ENCODE measurements at regions not wholly inside any gene's neighbourhood (a gene's known extent, or its start where the extent isn't known, plus 50 kb on each side); places are given as distances from the start of the nearest gene placed in this dataset.

DNA sequence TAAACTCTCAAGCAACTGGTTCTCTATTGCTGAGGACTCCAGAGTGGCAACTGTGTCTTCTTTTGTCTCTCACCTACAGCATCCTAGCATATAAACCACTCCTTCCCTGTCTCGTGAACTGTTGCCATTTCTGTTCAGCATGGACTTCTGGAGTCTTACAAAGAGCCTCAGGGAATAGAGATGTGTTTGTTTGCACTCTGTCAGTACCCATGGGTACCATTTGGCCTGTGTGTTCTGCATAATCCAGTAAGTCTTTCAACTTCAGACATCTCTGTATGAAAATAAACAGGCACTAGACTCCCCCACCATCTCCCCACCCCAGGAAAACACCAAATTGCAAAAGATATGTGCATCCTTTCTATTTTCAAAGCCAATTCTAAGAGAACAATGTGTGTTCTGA is 1351.6 kb upstream of the PABPC4L start:
- H3K27me3 ChIP-seq (ENCODE audit: control insufficient read depth in 3 of 3, insufficient read depth in 3 of 3, low read length in 2 of 3) = no peaks in the 10 kb centered on the region
- 62 to 74% methylated on average over 1 of the region's 1 CpG for WGBS, 2 donors
- H3K4me3 ChIP-seq = no peak overlapping the region
- H3K9ac ChIP-seq (ENCODE audit: insufficient read depth in 1 of 2, low read length in 2 of 2) = no peak overlapping the region
- TF ChIP-seq, protein P1, sequence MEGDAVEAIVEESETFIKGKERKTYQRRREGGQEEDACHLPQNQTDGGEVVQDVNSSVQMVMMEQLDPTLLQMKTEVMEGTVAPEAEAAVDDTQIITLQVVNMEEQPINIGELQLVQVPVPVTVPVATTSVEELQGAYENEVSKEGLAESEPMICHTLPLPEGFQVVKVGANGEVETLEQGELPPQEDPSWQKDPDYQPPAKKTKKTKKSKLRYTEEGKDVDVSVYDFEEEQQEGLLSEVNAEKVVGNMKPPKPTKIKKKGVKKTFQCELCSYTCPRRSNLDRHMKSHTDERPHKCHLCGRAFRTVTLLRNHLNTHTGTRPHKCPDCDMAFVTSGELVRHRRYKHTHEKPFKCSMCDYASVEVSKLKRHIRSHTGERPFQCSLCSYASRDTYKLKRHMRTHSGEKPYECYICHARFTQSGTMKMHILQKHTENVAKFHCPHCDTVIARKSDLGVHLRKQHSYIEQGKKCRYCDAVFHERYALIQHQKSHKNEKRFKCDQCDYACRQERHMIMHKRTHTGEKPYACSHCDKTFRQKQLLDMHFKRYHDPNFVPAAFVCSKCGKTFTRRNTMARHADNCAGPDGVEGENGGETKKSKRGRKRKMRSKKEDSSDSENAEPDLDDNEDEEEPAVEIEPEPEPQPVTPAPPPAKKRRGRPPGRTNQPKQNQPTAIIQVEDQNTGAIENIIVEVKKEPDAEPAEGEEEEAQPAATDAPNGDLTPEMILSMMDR (IDR thresholded peaks at IDR 0.05; ENCODE audit: control extremely low read depth, extremely low read depth) = no peak
- H3K36me3 ChIP-seq (ENCODE audit: control insufficient read depth in 4 of 4, insufficient read depth in 4 of 4, low read length in 4 of 4) = no peaks in the 10 kb centered on the region
- H3K9me3 ChIP-seq (ENCODE audit: control insufficient read depth in 4 of 4, insufficient read depth in 3 of 4, low read length in 3 of 4) = no peaks in the 10 kb centered on the region
- no peak overlapping the region for H3K27ac ChIP-seq (ENCODE audit: low read depth in 1 of 2, low read length in 1 of 2)
- DNase-seq (peak in 1 of 3 donors; percentile 9), ATAC-seq (ENCODE audit: insufficient read depth, low FRiP score) (no peak)
- no peaks in the 10 kb centered on the region for H3K4me1 ChIP-seq (ENCODE audit: control insufficient read depth in 5 of 5, insufficient read depth in 5 of 5, low read length in 5 of 5)

DNA sequence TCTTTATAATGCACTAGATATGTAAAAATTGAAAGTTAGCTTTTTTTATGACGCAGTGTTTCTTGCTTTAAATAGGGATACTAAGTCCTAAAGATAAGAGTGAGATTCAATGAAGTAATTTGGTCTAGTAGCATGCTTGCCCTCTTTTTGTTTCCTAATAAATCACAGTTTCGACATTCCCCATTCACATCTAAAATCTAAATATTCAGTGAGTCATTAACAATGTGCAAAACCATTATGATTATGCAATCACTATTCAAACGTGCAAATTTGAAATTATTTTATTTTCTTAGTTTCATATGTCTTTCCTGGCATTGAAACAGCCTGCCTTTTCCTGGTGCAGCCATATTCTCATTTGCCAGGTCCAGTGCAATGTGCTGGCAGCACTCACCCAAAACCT is 1350.5 kb upstream of the PABPC4L start:
- DNase-seq (peak in 2 of 3 donors; percentile 3 to 9), ATAC-seq (ENCODE audit: insufficient read depth, low FRiP score) (no peak)
- H3K9ac ChIP-seq (ENCODE audit: insufficient read depth in 1 of 2, low read length in 2 of 2) = no peak overlapping the region
- no peak overlapping the region for H3K4me3 ChIP-seq
- no peaks in the 10 kb centered on the region for H3K9me3 ChIP-seq (ENCODE audit: control insufficient read depth in 4 of 4, insufficient read depth in 3 of 4, low read length in 3 of 4)
- 66 to 69% methylated on average over 3 of the region's 3 CpGs for WGBS, 2 donors
- H3K27ac ChIP-seq (ENCODE audit: low read depth in 1 of 2, low read length in 1 of 2) = no peak overlapping the region
- no peaks in the 10 kb centered on the region for H3K27me3 ChIP-seq (ENCODE audit: control insufficient read depth in 3 of 3, insufficient read depth in 3 of 3, low read length in 2 of 3)
- TF ChIP-seq, protein P1 (IDR thresholded peaks at IDR 0.05; ENCODE audit: control extremely low read depth, extremely low read depth) = no peak
- H3K4me1 ChIP-seq (ENCODE audit: control insufficient read depth in 5 of 5, insufficient read depth in 5 of 5, low read length in 5 of 5) = no peaks in the 10 kb centered on the region
- H3K36me3 ChIP-seq (ENCODE audit: control insufficient read depth in 4 of 4, insufficient read depth in 4 of 4, low read length in 4 of 4) = no peaks in the 10 kb centered on the region

DNA sequence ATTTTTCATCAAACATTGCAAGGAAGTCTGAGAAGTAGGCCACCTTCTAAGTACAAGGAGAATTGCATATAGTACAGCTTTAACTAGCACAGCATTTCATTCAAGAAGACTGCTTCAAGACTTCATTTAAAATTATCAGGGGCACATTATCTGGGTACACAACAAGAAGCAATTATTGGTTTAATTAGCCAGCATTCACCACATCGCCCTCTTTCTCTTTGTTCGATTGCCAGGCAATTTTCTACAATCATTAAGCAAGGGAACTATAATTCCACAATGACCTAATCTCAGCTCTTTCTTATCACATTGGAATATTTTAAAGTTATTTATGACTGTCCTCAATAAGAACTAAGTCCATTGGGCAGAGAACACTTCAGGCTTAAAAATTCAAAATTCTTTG is 1347.1 kb upstream of the PABPC4L start:
- Histone ChIP-seq H3K27ac (ENCODE audit: low read depth in 1 of 2, low read length in 1 of 2) (no peak overlapping the region), H3K4me1 (ENCODE audit: control insufficient read depth in 5 of 5, insufficient read depth in 5 of 5, low read length in 5 of 5) (no peaks in the 10 kb centered on the region), H3K4me3 (no peak overlapping the region), H3K9ac (ENCODE audit: insufficient read depth in 1 of 2, low read length in 2 of 2) (no peak overlapping the region), H3K27me3 (ENCODE audit: control insufficient read depth in 3 of 3, insufficient read depth in 3 of 3, low read length in 2 of 3) (no peaks in the 10 kb centered on the region), H3K36me3 (ENCODE audit: control insufficient read depth in 4 of 4, insufficient read depth in 4 of 4, low read length in 4 of 4) (no peaks in the 10 kb centered on the region), H3K9me3 (ENCODE audit: control insufficient read depth in 4 of 4, insufficient read depth in 3 of 4, low read length in 3 of 4) (no peaks in the 10 kb centered on the region)
- ATAC-seq (ENCODE audit: insufficient read depth, low FRiP score) (no peak), DNase-seq (no peak)
- TF ChIP-seq, protein P1 (IDR thresholded peaks at IDR 0.05; ENCODE audit: control extremely low read depth, extremely low read depth) = no peak
- 87 to 94% methylated on average over 2 of the region's 2 CpGs for WGBS, 2 donors

DNA sequence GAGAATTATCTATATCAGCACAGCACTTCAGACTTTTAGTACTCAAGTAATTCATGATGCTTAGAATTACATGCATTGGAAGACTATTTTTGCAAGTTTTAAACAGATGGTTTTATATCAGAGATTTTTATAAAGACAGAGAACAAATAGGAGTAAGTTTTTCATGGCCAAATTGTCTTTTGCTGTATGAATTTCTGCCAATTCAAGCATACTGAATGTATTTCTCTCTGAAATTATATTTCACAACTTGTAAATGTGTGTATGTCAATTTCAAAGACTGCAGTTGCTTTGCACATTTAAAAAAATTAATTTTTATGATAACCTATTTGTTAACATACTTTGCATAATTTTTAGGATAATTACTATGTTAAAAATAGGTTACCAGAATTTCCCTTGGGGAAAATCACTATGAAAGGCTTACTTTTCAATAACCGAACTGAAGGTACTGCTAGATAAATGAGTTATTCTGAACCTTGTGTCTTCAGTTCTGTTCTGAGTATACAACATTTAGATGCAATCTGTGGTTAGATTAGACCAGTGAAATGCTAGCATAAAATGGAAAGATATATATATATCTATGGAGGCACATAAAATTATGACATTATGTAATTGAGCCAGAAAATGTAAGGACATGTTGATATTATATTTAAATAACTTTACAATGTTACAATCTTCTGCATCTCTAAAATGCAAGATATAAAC is 1344.2 kb upstream of the PABPC4L start:
- Histone ChIP-seq H3K4me1 (ENCODE audit: control insufficient read depth in 5 of 5, insufficient read depth in 5 of 5, low read length in 5 of 5) (no peaks in the 10 kb centered on the region), H3K9ac (ENCODE audit: insufficient read depth in 1 of 2, low read length in 2 of 2) (no peak overlapping the region), H3K9me3 (ENCODE audit: control insufficient read depth in 4 of 4, insufficient read depth in 3 of 4, low read length in 3 of 4) (no peaks in the 10 kb centered on the region), H3K36me3 (ENCODE audit: control insufficient read depth in 4 of 4, insufficient read depth in 4 of 4, low read length in 4 of 4) (no peaks in the 10 kb centered on the region), H3K27ac (ENCODE audit: low read depth in 1 of 2, low read length in 1 of 2) (no peak overlapping the region), H3K27me3 (ENCODE audit: control insufficient read depth in 3 of 3, insufficient read depth in 3 of 3, low read length in 2 of 3) (no peaks in the 10 kb centered on the region), H3K4me3 (no peak overlapping the region)
- TF ChIP-seq, protein P1 (IDR thresholded peaks at IDR 0.05; ENCODE audit: control extremely low read depth, extremely low read depth) = no peak
- WGBS, 2 donors = 86 to 91% methylated on average over 1 of the region's 1 CpG
- DNase-seq (no peak), ATAC-seq (ENCODE audit: insufficient read depth, low FRiP score) (no peak)
